SU-DHL-6 (cell line): ENCODE measurements at regions not wholly inside any gene's neighbourhood (a gene's known extent, or its start where the extent isn't known, plus 50 kb on each side); places are given as distances from the start of the nearest gene placed in this dataset.

Experiments
- EZH2phosphoT487 ChIP-seq: fragments of 200-600 bp; sonication (generic), shearing (Covaris generic); conservative IDR thresholded peaks from 2 replicates; pipeline ENCODE4 v1.6.1; 2018; ENCODE audit warnings: mild to moderate bottlenecking, antibody characterized with exemption, low read length, moderate library complexity, mixed read lengths
- TF ChIP-seq, protein P1 (sequence below): fragments of 200-600 bp; sonication (generic); IDR thresholded peaks from one replicate; pipeline ENCODE4 v1.5.1; 2017; ENCODE audit warnings: antibody characterized with exemption, mild to moderate bottlenecking, low read length, moderate library complexity; ENCODE audit not compliant: insufficient read depth, poor library complexity, severe bottlenecking

- TF ChIP-seq, protein P1, sequence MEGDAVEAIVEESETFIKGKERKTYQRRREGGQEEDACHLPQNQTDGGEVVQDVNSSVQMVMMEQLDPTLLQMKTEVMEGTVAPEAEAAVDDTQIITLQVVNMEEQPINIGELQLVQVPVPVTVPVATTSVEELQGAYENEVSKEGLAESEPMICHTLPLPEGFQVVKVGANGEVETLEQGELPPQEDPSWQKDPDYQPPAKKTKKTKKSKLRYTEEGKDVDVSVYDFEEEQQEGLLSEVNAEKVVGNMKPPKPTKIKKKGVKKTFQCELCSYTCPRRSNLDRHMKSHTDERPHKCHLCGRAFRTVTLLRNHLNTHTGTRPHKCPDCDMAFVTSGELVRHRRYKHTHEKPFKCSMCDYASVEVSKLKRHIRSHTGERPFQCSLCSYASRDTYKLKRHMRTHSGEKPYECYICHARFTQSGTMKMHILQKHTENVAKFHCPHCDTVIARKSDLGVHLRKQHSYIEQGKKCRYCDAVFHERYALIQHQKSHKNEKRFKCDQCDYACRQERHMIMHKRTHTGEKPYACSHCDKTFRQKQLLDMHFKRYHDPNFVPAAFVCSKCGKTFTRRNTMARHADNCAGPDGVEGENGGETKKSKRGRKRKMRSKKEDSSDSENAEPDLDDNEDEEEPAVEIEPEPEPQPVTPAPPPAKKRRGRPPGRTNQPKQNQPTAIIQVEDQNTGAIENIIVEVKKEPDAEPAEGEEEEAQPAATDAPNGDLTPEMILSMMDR, result no peak
- TF ChIP-seq EZH2phosphoT487, result no peak
These were observed 124.0 kb upstream of the CPM start for GRCh38 chr12:69056743-69057515.
